ENCODE measurements at regions not wholly inside any gene's neighbourhood (a gene's known extent, or its start where the extent isn't known, plus 50 kb on each side); places are given as distances from the start of the nearest gene placed in this dataset.
"Not testable (repeated sequence)": the region's sequence is repeated elsewhere in the genome, so short reads cannot be mapped to it uniquely, and the experiment has no call there.

GRCh38 chr6:159642995-159643394 is 50.0 kb downstream of the SOD2 start:
- no peak for DNase-seq (ENCODE audit: low read depth)

GRCh38 chr6:159642481-159642880 is 50.6 kb downstream of the SOD2 start:
- DNase-seq (ENCODE audit: low read depth), result no peak

- no peak for DNase-seq (ENCODE audit: low read depth)
Observed at GRCh38 chr6:159640722-159641482, 52.1 kb downstream of the SOD2 start.

- DNase-seq (ENCODE audit: low read depth), result no peak
Observed at GRCh38 chr6:159640322-159640721, 52.7 kb downstream of the SOD2 start.

GRCh38 chr6:159639721-159640120 is 53.3 kb downstream of the SOD2 start:
- no peak for DNase-seq (ENCODE audit: low read depth)

- peak; percentile 44 for DNase-seq (ENCODE audit: low read depth)
Observed at GRCh38 chr6:159633196-159633595, 59.8 kb downstream of the SOD2 start.

- no peak for DNase-seq (ENCODE audit: low read depth)
Observed at GRCh38 chr6:159631886-159632285, 61.2 kb downstream of the SOD2 start.

GRCh38 chr6:159627939-159628338 is 65.1 kb downstream of the SOD2 start:
- no peak for DNase-seq (ENCODE audit: low read depth)

- not testable (repeated sequence) for DNase-seq (ENCODE audit: low read depth)
Observed at GRCh38 chr6:159626506-159626905, 66.5 kb downstream of the SOD2 start.

- DNase-seq (ENCODE audit: low read depth), result no peak
Observed at GRCh38 chr6:159623156-159623555, 69.9 kb downstream of the SOD2 start.

GRCh38 chr6:159620947-159621346 is 72.1 kb downstream of the SOD2 start:
- no peak for DNase-seq (ENCODE audit: low read depth)

GRCh38 chr6:159617444-159617843 is 75.6 kb downstream of the SOD2 start:
- DNase-seq (ENCODE audit: low read depth), result no peak

- DNase-seq (ENCODE audit: low read depth), result no peak
Observed at GRCh38 chr6:159616456-159616855, 76.6 kb downstream of the SOD2 start.

GRCh38 chr6:159615918-159616317 is 77.1 kb downstream of the SOD2 start:
- peak; percentile 22 for DNase-seq (ENCODE audit: low read depth)

- no peak for DNase-seq (ENCODE audit: low read depth)
Observed at GRCh38 chr6:159610881-159611280, 82.2 kb downstream of the SOD2 start.

GRCh38 chr6:159609652-159610178 is 83.3 kb downstream of the SOD2 start:
- peak; percentile 40 for DNase-seq (ENCODE audit: low read depth)

GRCh38 chr6:159608961-159609651 is 83.9 kb downstream of the SOD2 start:
- peak; percentile 40 for DNase-seq (ENCODE audit: low read depth)

- peak; percentile 27 for DNase-seq (ENCODE audit: low read depth)
Observed at GRCh38 chr6:159606786-159607185, 86.3 kb downstream of the SOD2 start.

GRCh38 chr6:159604443-159604956 is 88.5 kb downstream of the SOD2 start:
- no peak for DNase-seq (ENCODE audit: low read depth)

- no peak for DNase-seq (ENCODE audit: low read depth)
Observed at GRCh38 chr6:159602431-159603041, 90.5 kb downstream of the SOD2 start.

GRCh38 chr6:159601211-159601610 is 91.8 kb downstream of the SOD2 start:
- no peak for DNase-seq (ENCODE audit: low read depth)

- DNase-seq (ENCODE audit: low read depth), result peak; percentile 75
Observed at GRCh38 chr6:159595173-159595572, 97.9 kb downstream of the SOD2 start.

- DNase-seq (ENCODE audit: low read depth), result peak; percentile 81
Observed at GRCh38 chr6:159594750-159595117, 98.3 kb downstream of the SOD2 start.

All from EH (cell line).